ENCODE measurements at regions not wholly inside any gene's neighbourhood (a gene's known extent, or its start where the extent isn't known, plus 50 kb on each side); places are given as distances from the start of the nearest gene placed in this dataset.

DNA sequence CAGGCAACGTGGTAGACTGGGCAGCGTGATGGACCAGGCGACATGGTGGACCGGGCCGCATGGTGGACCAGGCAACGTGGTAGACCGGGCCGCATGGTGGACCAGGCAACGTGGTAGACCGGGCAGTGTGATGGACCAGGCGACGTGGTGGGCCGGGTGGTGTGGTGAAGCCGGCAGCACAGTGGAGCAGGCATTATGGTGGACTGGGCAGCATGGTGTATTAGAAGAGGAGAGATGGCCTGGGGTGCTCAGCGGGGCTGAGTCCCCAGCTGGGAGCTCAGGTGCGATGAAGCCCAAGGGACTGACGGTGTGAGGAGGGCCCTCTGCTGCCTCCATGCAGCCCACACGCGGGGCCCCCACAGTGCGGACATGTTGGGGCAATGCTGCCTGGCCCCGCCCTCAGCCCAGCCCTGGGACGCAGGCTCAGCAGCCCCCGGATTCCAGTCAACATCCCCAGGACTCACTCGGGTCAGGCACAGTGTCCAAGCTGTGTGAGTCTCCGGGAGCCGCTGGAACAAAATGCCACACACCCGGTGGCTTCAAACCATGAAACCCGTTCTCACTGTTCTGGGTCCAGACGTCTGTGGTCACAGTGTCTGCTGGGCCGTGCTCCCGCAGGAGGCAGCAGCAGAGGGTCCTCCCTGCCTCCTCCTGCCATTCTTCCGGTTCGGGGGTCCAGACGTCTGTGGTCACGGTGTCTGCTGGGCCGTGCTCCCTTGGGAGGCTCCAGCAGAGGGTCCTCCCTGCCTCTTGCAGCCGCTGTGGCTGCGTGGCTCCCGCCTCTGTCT lies 1084.9 kb downstream of the BRD1 start:
- no peak for TF ChIP-seq CTCF (IDR thresholded peaks at IDR 0.05)
- H3K36me3 ChIP-seq, result no peaks in the 10 kb centered on the region
- no peak overlapping the region for H3K27ac ChIP-seq
- H3K9me3 ChIP-seq, result no peaks in the 10 kb centered on the region
- no peak for DNase-seq (ENCODE audit: low spot score)
- no peaks in the 10 kb centered on the region for H3K4me1 ChIP-seq (ENCODE audit: control insufficient read depth in 1 of 2, low read depth in 2 of 2)
- ATAC-seq (ENCODE audit: insufficient number of reproducible peaks, low FRiP score, low read depth), result no peak
- no peak overlapping the region for H3K4me3 ChIP-seq
- H3K27me3 ChIP-seq (replicated peaks; ENCODE audit: insufficient read depth), result no peaks in the 10 kb centered on the region

- no peak for DNase-seq (ENCODE audit: low spot score)
- Histone ChIP-seq H3K36me3 (no peaks in the 10 kb centered on the region), H3K27me3 (replicated peaks; ENCODE audit: insufficient read depth) (no peaks in the 10 kb centered on the region), H3K27ac (no peak overlapping the region), H3K9me3 (no peaks in the 10 kb centered on the region), H3K4me1 (ENCODE audit: control insufficient read depth in 1 of 2, low read depth in 2 of 2) (no peaks in the 10 kb centered on the region), H3K4me3 (no peak overlapping the region)
- no peak for ATAC-seq (ENCODE audit: insufficient number of reproducible peaks, low FRiP score, low read depth)
- no peak for TF ChIP-seq CTCF (IDR thresholded peaks at IDR 0.05)
Observed at GRCh38 chr22:48742191-48742555, 1085.5 kb downstream of the BRD1 start.

DNA sequence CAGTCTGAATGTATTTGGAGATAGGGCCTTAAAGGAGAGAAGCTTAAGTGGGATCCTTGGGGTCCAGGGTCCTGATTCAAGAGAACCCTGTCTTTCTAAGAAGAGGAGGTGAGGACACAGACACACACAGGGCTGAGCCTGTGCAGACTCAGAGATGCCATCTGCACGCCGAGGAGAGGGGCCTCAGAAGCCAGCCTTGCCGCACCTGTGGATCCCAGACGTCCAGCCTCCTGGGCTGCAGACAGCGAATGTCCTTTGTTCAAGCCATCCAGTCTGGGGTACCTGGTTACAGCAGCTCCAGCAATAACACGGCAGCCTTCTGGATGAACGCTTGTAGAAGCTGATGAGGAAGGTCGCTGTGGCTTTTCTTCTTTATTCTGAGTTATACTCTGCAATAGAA lies 1086.1 kb downstream of the BRD1 start:
- ATAC-seq (ENCODE audit: insufficient number of reproducible peaks, low FRiP score, low read depth) (no peak), DNase-seq (ENCODE audit: low spot score) (no peak)
- no peaks in the 10 kb centered on the region for H3K9me3 ChIP-seq

GRCh38 chr22:48740731-48741405 lies 1086.8 kb downstream of the BRD1 start:
- Histone ChIP-seq H3K9me3 (no peaks in the 10 kb centered on the region), H3K4me1 (ENCODE audit: control insufficient read depth in 1 of 2, low read depth in 2 of 2) (no peaks in the 10 kb centered on the region), H3K4me3 (no peak overlapping the region), H3K27ac (no peak overlapping the region), H3K36me3 (no peaks in the 10 kb centered on the region), H3K27me3 (replicated peaks; ENCODE audit: insufficient read depth) (no peaks in the 10 kb centered on the region)
- DNase-seq (ENCODE audit: low spot score), result no peak
- no peak for TF ChIP-seq CTCF (IDR thresholded peaks at IDR 0.05)
- no peak for ATAC-seq (ENCODE audit: insufficient number of reproducible peaks, low FRiP score, low read depth)

More for the DNA sequence above, 1086.1 kb downstream of the BRD1 start:
- Histone ChIP-seq H3K36me3 (no peaks in the 10 kb centered on the region), H3K4me1 (ENCODE audit: control insufficient read depth in 1 of 2, low read depth in 2 of 2) (no peaks in the 10 kb centered on the region), H3K27ac (no peak overlapping the region), H3K27me3 (replicated peaks; ENCODE audit: insufficient read depth) (no peaks in the 10 kb centered on the region), H3K4me3 (no peak overlapping the region)
- no peak for TF ChIP-seq CTCF (IDR thresholded peaks at IDR 0.05)

- no peak overlapping the region for H3K4me3 ChIP-seq
- no peak overlapping the region for H3K27ac ChIP-seq
- no peak for ATAC-seq (ENCODE audit: insufficient number of reproducible peaks, low FRiP score, low read depth)
- no peaks in the 10 kb centered on the region for H3K36me3 ChIP-seq
- DNase-seq (ENCODE audit: low spot score), result no peak
- no peaks in the 10 kb centered on the region for H3K27me3 ChIP-seq (replicated peaks; ENCODE audit: insufficient read depth)
- H3K4me1 ChIP-seq (ENCODE audit: control insufficient read depth in 1 of 2, low read depth in 2 of 2), result no peaks in the 10 kb centered on the region
- no peaks in the 10 kb centered on the region for H3K9me3 ChIP-seq
- TF ChIP-seq CTCF (IDR thresholded peaks at IDR 0.05), result no peak
Observed at GRCh38 chr22:48740086-48740730, 1087.5 kb downstream of the BRD1 start.
